Umbilical cord (tissue), 1 donor: ENCODE measurements at regions not wholly inside any gene's neighbourhood (a gene's known extent, or its start where the extent isn't known, plus 50 kb on each side); places are given as distances from the start of the nearest gene placed in this dataset.

Source experiments
- DNase-seq: peaks from one replicate; pipeline ENCODE4 v3.0.0-alpha.2; 2015; ENCODE audit warnings: low spot score

- no peak for DNase-seq
These were observed 362.1 kb upstream of the CCL2 start for GRCh38 chr17:33892717-33893591.

DNA sequence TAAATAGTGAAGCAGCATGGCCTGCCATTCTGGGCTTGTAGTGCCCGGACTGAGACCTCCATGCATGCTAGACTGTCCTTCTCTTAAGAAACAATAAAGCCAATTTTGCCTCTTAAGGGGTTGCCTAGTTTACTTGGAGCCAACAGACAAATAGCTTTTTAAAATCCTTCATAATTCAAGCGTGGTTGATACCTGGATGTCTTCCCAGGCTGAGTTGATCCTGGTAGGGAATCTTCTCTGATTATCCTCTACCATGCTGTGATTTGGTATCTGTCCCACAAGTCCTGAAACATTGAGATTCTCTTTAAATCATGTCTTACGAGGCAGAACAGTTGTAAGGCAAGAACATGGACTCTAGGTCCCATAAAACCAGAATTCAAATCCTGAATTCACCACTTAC is 359.6 kb upstream of the CCL2 start:
- DNase-seq = no peak

- no peak for DNase-seq
These were observed 358.8 kb upstream of the CCL2 start for GRCh38 chr17:33896263-33896662.

DNA sequence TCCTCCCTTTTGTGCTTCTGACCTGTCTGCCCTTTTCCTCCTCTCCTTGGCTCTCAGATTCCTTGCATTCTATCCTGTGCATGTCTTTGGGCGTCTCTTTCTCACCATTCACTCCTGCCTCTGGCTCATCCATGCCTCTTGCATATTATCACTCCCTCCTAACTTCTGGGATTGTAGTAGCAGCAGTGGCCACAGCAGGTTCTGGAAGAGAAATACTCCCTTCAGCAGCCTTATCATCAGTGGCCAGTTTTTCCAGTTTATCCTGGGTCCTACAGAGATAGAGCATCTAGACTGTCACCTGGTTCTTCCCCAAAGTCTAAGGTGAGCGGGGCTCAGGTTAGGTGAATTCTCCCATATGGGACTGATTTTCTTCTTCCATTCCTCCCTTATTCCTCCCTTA is 354.0 kb upstream of the CCL2 start:
- no peak for DNase-seq

DNA sequence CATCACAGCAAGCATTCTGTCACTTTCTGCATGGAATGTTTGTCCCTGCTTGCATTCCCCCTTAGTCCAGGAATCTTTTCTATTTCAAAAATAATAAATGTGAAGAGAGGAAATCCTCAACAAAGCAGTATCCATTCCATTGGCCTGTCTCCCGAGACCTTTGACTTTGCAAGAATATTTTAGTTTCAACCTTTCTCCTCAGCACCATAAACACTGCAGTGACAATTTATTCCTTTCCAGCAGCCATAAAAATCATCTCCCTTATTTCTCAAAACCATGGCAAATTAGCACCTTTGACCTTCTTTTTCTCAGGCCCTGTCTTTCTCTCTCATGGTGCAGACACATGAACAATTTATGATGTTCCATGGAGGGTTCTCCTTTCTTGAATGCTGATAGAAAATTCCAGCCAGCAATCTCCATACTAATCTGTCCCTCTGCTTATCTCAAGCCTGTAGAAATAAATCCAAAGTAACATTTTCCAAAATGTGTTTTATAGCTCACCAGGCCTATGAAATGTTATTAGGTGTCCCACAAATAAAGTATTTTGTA is 352.1 kb upstream of the CCL2 start:
- DNase-seq = no peak

- DNase-seq = no peak
These were observed 350.6 kb upstream of the CCL2 start for GRCh38 chr17:33904476-33904875.

DNA sequence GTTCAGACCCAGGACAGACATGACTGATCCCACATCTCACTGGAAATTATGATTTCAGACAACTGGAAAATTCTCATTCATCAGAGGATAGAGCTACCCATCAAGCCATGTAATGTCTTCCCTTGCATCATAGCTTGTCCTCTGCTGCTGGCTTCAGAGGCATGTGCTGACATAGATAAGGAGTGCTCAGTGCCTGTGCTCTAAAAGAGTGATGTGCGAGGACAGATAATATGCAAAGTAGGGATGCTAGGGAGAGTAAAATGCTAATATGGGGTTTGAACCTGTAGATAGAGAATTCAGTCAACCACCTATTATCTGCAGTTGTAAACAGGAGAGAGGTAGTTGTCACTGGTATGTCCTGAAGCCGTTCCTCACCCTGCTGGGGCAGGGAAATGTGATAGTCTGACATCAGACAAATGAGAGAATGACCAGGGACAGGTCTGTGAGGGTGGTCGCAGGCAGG is 349.7 kb upstream of the CCL2 start:
- DNase-seq = no peak

DNA sequence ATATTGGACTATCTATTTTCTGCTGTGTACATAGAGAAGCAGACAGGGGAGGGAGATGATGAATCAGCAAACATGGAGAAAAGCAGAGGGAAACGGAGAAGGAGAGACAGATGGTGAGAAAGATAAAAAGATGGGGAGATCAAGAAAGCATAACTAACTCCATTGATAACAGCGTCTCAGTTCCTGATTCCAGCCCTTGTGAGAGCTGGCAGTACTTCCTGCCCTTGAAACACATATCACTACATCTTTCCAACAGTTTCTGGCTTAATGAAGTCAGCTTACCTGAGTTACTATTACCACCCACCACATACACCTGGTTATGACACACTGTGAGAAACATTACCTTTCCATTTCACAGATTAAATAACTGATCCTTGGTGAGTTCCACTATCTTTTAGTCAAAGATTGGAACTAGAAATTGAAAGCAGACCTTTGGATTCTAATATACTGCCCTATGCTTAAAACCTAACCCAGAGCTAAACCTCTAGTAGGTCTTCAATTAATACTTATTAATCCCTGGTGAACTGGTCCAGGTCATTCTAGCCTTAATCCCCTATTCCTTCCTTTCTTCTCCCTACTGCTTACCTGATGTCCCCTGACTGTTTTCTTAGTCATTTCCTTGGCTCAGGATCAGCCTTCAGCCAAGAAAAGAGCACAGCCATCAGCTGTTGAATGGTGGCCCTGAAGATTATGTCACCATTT is 346.6 kb upstream of the CCL2 start:
- no peak for DNase-seq

DNA sequence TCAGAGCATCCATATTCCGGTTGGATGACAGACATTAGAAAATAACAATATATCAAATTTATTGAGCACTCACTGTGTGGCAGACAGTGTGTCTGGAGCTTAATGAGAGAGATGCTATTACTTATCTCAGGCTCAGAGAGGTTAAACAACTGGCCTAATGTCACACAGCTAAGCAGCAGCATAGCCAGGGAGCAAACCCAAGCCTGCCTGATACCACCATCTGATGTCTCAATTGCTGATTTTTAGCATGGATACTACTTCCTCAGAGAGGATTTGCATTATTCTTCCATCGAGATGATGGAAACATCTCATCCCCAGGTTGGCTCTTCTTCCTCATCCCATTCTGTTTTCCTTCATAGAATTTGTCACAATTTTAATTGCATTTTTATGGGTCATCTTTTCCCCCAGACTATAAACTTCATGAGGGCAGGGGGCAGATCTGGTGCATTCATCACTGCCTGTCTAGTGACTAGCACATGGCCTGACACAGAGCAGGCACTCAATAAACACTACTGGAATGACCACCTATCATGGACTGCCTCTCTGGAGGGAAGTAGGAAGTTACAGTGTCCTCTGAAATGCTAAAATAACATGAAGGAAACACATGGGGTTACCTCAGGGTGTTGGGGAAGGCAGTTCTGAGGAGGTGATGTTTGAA is 344.8 kb upstream of the CCL2 start:
- DNase-seq = no peak

GRCh38 chr17:33914125-33914524 is 341.0 kb upstream of the CCL2 start:
- no peak for DNase-seq

DNA sequence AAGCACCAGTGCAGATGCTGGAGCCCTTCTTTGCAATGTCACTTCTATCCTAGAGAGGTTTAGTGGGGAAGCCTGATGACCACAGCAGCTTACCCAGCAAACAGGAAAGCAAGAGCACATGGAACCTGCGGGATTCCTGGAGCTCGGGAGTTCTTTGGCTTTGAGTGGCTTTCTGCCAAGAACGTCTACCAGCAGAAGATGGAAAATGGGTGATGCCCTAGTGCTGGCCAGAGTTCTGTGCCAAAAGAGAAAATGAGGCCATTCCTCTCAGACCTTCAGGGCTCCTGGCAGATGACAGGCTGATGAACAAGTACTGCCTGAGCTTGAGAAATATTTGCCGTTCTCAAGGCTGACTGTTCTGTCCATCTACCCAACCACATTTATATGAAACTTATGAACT is 332.1 kb upstream of the CCL2 start:
- no peak for DNase-seq

DNA sequence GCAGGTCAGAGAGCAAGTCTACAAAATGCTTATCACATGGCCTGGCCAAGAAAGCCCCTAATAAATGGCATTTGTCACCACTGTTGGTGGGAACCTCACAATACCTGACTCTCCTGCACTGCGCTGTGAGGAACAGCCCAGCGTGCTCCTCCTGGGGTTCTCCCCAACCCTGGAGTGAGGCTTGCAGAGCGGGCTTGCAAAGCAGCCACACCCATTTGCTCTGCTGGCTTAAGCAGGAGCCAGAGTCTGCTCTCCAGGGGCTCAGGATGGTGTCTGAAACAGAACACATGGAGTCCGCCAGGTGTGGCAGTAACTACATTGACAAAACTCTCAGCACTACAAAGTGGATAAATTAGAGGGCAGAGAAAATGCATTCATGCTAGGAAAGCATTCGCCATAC is 331.0 kb upstream of the CCL2 start:
- no peak for DNase-seq

GRCh38 chr17:33925649-33926048 is 329.4 kb upstream of the CCL2 start:
- DNase-seq = no peak

DNA sequence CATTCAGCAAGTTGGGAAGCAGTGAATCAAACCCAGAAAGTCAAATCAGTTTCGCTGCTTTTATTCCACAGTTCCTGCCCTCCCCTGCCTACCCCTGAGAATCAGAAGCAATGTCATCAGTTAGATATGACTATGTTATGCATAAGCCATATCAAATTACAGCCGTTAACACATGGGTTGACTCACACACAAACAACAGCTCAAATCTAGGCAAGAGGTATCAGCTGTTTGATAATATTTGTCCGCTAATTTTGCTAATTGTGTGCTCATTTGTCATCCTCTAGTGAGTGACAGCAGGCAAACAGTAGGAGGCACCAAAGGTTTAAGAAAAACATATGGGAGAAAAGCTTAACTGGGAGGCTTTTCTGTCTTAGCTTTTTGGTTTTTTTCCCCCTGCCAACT is 327.4 kb upstream of the CCL2 start:
- no peak for DNase-seq

- DNase-seq = no peak
These were observed 325.8 kb upstream of the CCL2 start for GRCh38 chr17:33929181-33929724.

DNA sequence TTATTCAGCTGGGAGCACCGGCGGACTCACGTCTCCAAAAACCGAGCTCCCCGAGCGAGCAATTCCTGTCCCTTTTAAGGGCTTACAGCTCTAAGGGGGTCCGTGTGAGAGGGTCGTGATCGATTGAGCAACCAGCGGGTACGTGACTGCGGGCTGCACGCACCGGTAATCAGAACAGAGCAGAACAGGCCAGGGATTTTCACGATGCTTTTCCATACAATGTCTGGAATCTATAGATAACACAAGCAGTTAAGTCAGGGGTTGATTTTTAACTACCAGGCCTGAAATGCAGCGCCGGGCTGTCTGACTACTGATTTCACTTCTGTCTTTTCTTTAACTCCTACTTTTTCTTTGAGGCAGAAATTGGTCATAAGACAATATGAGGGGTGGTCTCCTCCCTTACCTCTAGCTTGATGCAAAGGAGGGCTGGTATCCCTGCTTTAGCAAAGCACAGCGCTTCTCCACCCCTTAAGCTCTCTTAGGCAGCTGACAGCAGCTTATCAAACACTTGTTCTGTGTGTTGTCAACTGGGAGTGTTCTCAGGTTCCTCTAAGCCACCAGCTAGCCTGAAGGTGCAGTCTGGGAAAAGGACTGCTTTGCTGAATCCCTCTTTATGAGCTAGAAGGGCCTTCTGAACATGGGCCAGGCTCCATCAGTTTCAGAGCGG is 323.8 kb upstream of the CCL2 start:
- DNase-seq = peak; percentile 10

DNA sequence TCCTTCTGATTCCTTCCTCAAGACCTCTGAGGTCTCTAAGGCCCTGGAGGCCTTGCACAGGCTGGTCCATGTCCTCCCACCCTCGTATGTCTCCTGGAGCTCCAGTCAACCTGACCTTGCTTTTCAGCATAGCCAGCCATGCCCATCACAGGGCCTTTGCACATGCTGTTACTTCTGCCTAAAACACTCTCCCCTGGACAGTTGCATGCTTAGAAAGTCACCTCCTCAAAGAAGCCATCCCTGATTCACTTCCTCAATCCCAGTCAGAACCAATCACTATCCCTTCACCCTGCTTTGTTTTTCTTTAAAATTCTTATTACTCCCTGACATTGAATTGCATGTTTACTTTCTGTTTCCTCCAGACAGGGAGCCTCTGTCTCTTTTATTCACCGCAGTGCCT is 322.1 kb upstream of the CCL2 start:
- DNase-seq = no peak

DNA sequence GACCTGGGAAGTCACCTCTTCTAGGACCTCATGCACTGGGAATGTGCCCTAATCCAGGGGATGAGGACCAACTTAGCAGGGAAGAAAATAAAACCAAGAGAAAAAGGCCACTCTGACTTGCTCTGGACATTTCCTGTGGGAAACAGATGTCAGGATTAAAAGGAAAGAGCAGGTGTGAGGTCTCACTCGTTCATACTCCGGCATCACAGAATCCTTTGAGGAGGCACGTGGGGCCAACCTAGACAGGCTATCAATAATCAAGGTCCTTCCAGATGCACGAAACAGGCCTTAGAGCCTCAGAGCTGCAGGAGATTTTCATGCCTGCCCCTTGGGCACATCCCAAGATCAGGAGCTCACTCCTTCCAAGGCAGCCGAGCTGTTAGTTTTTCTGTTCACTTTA is 321.5 kb upstream of the CCL2 start:
- DNase-seq = no peak

GRCh38 chr17:33934696-33935095 is 320.4 kb upstream of the CCL2 start:
- no peak for DNase-seq

GRCh38 chr17:33935822-33936221 is 319.3 kb upstream of the CCL2 start:
- no peak for DNase-seq

GRCh38 chr17:33936764-33937163 is 318.3 kb upstream of the CCL2 start:
- no peak for DNase-seq
